Lower leg skin (tissue), 4 donors: ENCODE measurements at regions not wholly inside any gene's neighbourhood (a gene's known extent, or its start where the extent isn't known, plus 50 kb on each side); places are given as distances from the start of the nearest gene placed in this dataset.

Source experiments
- DNase-seq, 2 donors: peaks; one replicate each; pipeline ENCODE4 v3.0.0-alpha.2; 2019; ENCODE audit warnings: low spot score in 2 of 2
- H3K4me3 ChIP-seq: fragments of 200-600 bp; sonication (generic); 2 replicates; pipeline ENCODE4 v1.5.1; 2017; ENCODE audit warnings: mild to moderate bottlenecking, low read depth; ENCODE audit not compliant: poor library complexity, severe bottlenecking
- CTCF ChIP-seq, 3 donors: fragments of 450-650 bp; IDR thresholded peaks; one replicate each; pipeline ENCODE4 v1.5.1; 2016; ENCODE audit warnings: antibody characterized with exemption in 3 of 3, mild to moderate bottlenecking in 3 of 3, moderate library complexity in 2 of 3
- POLR2A ChIP-seq, 2 donors: fragments of 450-650 bp; IDR thresholded peaks; one replicate each; pipeline ENCODE4 v1.6.1; 2016 to 2017; ENCODE audit warnings: antibody characterized with exemption in 2 of 2, mild to moderate bottlenecking in 1 of 2, moderate library complexity in 1 of 2
- WGBS, 2 donors: methylation state at CpG; one replicate each; pipeline ENCODE4 v1.1.5; 2018; 5-methylcytosine and 5-hydroxymethylcytosine counted together
- intact Hi-C: fragments of 100-400 bp; cut with DNase I; formaldehyde crosslinking; loops from one replicate; pipeline ENCODE4 v1.15.0; 2023; ENCODE audit warnings: low total_unique reads

DNA sequence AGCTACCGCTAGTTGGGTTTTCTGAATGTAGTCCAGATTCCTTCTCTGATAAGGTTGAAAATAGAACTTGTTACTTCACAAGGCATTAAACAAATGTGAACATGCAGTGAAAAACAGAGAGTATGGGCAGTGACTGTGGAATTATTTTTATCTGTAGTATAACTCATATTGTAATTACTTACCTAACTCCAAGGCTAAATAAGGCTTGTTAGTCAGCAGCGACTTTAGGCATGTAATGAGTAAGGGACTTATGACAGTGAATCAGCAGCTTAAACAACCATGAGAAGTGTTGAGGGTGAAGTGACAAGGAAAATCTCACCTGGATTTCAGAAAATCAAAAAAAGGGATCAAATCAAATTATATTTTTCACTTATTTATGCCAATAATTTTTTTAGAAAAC, 1719.5 kb upstream of the MIR17HG start:
- WGBS, 2 donors: 71 to 72% methylated on average over 2 of the region's 2 CpGs

DNA sequence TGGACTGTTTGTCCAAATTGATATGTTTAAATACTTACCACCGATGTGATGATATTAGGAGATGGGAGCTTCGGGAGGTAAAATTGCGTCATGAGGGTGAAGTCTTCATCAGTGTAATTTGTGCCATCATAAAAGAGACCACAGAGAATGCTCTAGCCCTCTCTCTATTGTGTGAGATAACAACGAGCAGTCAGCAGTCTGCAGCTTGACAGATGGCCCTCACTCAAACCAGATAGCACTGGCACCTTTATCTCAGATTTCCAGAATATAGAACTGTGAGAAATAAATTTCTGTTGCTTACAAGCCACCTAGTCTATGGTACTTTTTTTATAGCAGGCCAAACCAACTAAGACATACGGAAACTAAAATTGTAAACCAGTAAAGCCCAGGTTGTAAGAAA, 1718.9 kb upstream of the MIR17HG start:
- TF ChIP-seq CTCF (IDR thresholded peaks at IDR 0.05): no peak
- TF ChIP-seq POLR2A (IDR thresholded peaks at IDR 0.05): no peak
- intact Hi-C loops: no loop called here
- no peak for DNase-seq
- 80 to 84% methylated on average over 5 of the region's 5 CpGs for WGBS, 2 donors
- H3K4me3 ChIP-seq: no peak overlapping the region

More for the DNA sequence above, 1719.5 kb upstream of the MIR17HG start:
- H3K4me3 ChIP-seq: no peak overlapping the region
- DNase-seq: no peak
- no peak for TF ChIP-seq CTCF (IDR thresholded peaks at IDR 0.05)
- TF ChIP-seq POLR2A (IDR thresholded peaks at IDR 0.05): no peak
- intact Hi-C loops: no loop called here

- no peak for TF ChIP-seq POLR2A (IDR thresholded peaks at IDR 0.05)
- TF ChIP-seq CTCF (IDR thresholded peaks at IDR 0.05): no peak
- no peak for DNase-seq
- H3K4me3 ChIP-seq: no peak overlapping the region
- intact Hi-C loops: no loop called here
- 94 to 97% methylated on average over 7 of the region's 7 CpGs for WGBS, 2 donors
Observed at GRCh38 chr13:89650226-89650625, 1697.3 kb upstream of the MIR17HG start.

GRCh38 chr13:89660752-89661151, 1686.7 kb upstream of the MIR17HG start:
- no peak for DNase-seq
- intact Hi-C loops: no loop called here
- no peak overlapping the region for H3K4me3 ChIP-seq
- TF ChIP-seq CTCF (IDR thresholded peaks at IDR 0.05) (no peak), POLR2A (IDR thresholded peaks at IDR 0.05) (no peak)

- WGBS, 2 donors: 33 to 47% methylated on average over 3 of the region's 3 CpGs
- TF ChIP-seq CTCF (IDR thresholded peaks at IDR 0.05): no peak
- no peak for TF ChIP-seq POLR2A (IDR thresholded peaks at IDR 0.05)
- no peak for DNase-seq
Observed at GRCh38 chr13:89673789-89674311, 1673.6 kb upstream of the MIR17HG start.

GRCh38 chr13:89678466-89679121, 1668.9 kb upstream of the MIR17HG start:
- TF ChIP-seq CTCF (IDR thresholded peaks at IDR 0.05) (no peak), POLR2A (IDR thresholded peaks at IDR 0.05) (no peak)
- intact Hi-C loops: no loop called here
- no peak overlapping the region for H3K4me3 ChIP-seq
- whole genome bisulfite sequencing, 2 donors: 77 to 81% methylated on average over 2 of the region's 2 CpGs
- DNase-seq: no peak

More at GRCh38 chr13:89673789-89674311, 1673.6 kb upstream of the MIR17HG start:
- no peak overlapping the region for H3K4me3 ChIP-seq
- intact Hi-C loops: no loop called here
